Mammary epithelial cell (primary cell): ENCODE measurements at regions not wholly inside any gene's neighbourhood (a gene's known extent, or its start where the extent isn't known, plus 50 kb on each side); places are given as distances from the start of the nearest gene placed in this dataset.

Experiments used
- CTCF ChIP-seq, 2 donors: IDR thresholded peaks in 1 of 2; conservative IDR thresholded peaks in 1 of 2; 2 replicates each; pipeline ENCODE4 v1.5.1; 2011 to 2012; ENCODE audit warnings: inconsistent platforms in 2 of 2, low read length in 2 of 2, mild to moderate bottlenecking in 2 of 2, control low read depth in 1 of 2, low read depth in 1 of 2; ENCODE audit not compliant: insufficient read depth in 1 of 2; ENCODE audit errors: extremely low read depth in 1 of 2
- EZH2 ChIP-seq: IDR thresholded peaks from 2 replicates; pipeline ENCODE4 v1.6.1; 2012; ENCODE audit warnings: low read length, inconsistent platforms, borderline replicate concordance

- no peak for TF ChIP-seq CTCF (conservative IDR thresholded peaks at IDR 0.05 in 1 of 2, IDR thresholded peaks at IDR 0.05 in 1 of 2; ENCODE audit: extremely low read depth in 1 of 2, insufficient read depth in 1 of 2, low read depth in 1 of 2, low read length in 2 of 2)
- no peak for TF ChIP-seq EZH2
Measured at GRCh38 chr2:122583159-122583917, 827.9 kb downstream of the TSN start.
